ENCODE measurements at regions not wholly inside any gene's neighbourhood (a gene's known extent, or its start where the extent isn't known, plus 50 kb on each side); places are given as distances from the start of the nearest gene placed in this dataset.

DNA sequence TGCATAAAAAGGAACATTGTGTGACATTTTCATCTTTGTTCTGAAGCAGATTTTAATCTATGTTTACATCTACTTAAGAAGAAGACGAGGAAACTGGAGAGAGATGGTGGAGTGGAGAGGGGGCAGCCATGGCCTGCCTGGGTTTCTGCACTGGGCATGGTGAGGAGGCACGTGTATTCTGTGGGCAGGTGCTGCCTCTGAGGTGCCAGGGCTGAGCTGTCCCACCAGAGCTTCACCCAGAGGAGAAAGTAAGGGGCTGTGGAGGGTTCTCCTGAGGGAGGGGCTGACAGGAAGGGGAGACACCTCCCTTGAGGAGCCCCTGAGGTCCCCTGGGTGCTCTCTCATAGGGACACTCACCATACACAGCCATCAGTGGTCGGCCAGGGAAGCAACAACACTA, 372.4 kb upstream of the OR4E1 start:
- no peaks in the 10 kb centered on the region for H3K27me3 Mint-ChIP-seq (ENCODE audit: unreplicated experiment)
- H3K4me1 Mint-ChIP-seq (ENCODE audit: unreplicated experiment): peaks cover 2% of the 10 kb centered on the region
- no peaks in the 10 kb centered on the region for H3K36me3 Mint-ChIP-seq (ENCODE audit: low read depth, unreplicated experiment)

DNA sequence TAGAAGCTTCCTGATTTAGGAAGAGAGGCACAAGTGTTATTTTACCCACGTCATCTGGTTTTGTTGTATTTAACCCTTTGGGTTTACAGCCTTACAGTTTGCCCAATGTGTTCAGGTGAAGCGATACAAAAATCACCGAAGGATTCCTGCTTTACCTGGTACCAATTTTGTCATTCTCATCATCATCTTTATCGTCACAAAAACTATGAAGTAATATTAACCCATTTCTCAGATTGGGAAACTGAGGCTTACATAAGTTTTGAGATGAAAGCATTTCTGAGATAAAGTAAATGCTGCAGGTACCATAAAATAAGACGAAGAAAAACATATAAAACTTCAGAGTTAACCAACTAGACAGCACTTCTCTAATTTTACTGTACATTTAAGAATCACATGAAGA, 370.6 kb upstream of the OR4E1 start:
- Mint-ChIP-seq H3K27me3 (ENCODE audit: unreplicated experiment) (no peaks in the 10 kb centered on the region), H3K36me3 (ENCODE audit: low read depth, unreplicated experiment) (no peaks in the 10 kb centered on the region), H3K27ac (ENCODE audit: unreplicated experiment) (no peak overlapping the region), H3K9me3 (ENCODE audit: unreplicated experiment) (no peaks in the 10 kb centered on the region), H3K4me1 (ENCODE audit: unreplicated experiment) (peaks cover 2% of the 10 kb centered on the region), H3K4me3 (ENCODE audit: unreplicated experiment) (no peak overlapping the region)
- DNase-seq (ENCODE audit: low spot score): no peak
- TF ChIP-seq, protein P1, sequence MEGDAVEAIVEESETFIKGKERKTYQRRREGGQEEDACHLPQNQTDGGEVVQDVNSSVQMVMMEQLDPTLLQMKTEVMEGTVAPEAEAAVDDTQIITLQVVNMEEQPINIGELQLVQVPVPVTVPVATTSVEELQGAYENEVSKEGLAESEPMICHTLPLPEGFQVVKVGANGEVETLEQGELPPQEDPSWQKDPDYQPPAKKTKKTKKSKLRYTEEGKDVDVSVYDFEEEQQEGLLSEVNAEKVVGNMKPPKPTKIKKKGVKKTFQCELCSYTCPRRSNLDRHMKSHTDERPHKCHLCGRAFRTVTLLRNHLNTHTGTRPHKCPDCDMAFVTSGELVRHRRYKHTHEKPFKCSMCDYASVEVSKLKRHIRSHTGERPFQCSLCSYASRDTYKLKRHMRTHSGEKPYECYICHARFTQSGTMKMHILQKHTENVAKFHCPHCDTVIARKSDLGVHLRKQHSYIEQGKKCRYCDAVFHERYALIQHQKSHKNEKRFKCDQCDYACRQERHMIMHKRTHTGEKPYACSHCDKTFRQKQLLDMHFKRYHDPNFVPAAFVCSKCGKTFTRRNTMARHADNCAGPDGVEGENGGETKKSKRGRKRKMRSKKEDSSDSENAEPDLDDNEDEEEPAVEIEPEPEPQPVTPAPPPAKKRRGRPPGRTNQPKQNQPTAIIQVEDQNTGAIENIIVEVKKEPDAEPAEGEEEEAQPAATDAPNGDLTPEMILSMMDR (IDR thresholded peaks at IDR 0.05; ENCODE audit: unreplicated experiment): no peak

More for the DNA sequence above, 372.4 kb upstream of the OR4E1 start:
- TF ChIP-seq, protein P1 (IDR thresholded peaks at IDR 0.05; ENCODE audit: unreplicated experiment): no peak
- Mint-ChIP-seq H3K9me3 (ENCODE audit: unreplicated experiment) (no peaks in the 10 kb centered on the region), H3K27ac (ENCODE audit: unreplicated experiment) (peak overlapping the region; percentile 11), H3K4me3 (ENCODE audit: unreplicated experiment) (no peak overlapping the region)
- DNase-seq (ENCODE audit: low spot score): no peak

DNA sequence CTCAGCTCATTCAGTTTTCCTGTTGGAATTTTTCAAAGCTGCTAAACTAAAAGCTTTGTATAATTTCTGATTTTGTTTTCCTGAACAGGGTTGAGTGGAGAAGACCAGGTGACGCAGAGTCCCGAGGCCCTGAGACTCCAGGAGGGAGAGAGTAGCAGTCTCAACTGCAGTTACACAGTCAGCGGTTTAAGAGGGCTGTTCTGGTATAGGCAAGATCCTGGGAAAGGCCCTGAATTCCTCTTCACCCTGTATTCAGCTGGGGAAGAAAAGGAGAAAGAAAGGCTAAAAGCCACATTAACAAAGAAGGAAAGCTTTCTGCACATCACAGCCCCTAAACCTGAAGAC, 367.1 kb upstream of the OR4E1 start:
- no peak for DNase-seq (ENCODE audit: low spot score)
- H3K4me3 Mint-ChIP-seq (ENCODE audit: unreplicated experiment): no peak overlapping the region
- TF ChIP-seq, protein P1 (IDR thresholded peaks at IDR 0.05; ENCODE audit: unreplicated experiment): no peak
- H3K4me1 Mint-ChIP-seq (ENCODE audit: unreplicated experiment): no peaks in the 10 kb centered on the region
- no peaks in the 10 kb centered on the region for H3K27me3 Mint-ChIP-seq (ENCODE audit: unreplicated experiment)
- no peak overlapping the region for H3K27ac Mint-ChIP-seq (ENCODE audit: unreplicated experiment)
- no peaks in the 10 kb centered on the region for H3K9me3 Mint-ChIP-seq (ENCODE audit: unreplicated experiment)
- H3K36me3 Mint-ChIP-seq (ENCODE audit: low read depth, unreplicated experiment): no peaks in the 10 kb centered on the region

DNA sequence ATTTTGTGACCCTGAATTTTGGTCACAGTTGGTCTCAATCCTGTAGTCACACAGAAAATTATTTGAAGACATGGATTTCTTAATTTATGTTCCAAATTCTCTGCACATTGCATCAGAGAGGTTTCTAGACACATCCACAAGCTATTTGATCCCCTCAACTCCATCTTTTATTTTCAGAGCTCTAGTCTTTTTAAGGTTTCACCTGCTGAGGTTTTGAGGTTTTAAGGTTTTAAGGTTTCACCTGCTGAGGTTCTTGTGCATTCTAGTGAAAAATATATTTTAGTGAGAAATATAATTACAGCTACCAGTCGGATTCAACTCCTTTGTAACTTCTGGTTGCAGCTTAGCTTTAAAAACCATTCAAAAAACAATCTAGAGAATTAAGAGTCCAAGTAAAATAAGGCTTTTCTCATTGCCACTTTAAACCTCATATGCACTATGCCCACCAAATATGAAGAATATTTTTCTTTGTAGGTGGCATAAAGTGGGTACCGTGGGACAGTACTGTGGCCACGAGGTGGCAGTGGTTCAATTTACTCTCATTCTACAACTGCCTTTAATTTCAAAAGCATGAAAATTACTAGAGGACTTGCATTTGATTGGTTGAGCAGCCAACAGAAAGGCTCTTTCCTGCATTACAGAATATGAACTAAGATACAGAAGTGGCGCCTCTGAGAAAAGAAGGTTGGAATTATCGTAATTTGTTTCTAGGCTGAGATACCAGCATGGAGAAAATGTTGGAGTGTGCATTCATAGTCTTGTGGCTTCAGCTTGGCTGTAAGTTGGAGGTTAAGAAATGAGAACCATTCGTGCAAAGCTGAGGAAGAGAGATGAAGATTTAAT, 366.5 kb upstream of the OR4E1 start:
- no peaks in the 10 kb centered on the region for H3K36me3 Mint-ChIP-seq (ENCODE audit: low read depth, unreplicated experiment)
- H3K9me3 Mint-ChIP-seq (ENCODE audit: unreplicated experiment): no peaks in the 10 kb centered on the region
- H3K27me3 Mint-ChIP-seq (ENCODE audit: unreplicated experiment): no peaks in the 10 kb centered on the region
- TF ChIP-seq, protein P1 (IDR thresholded peaks at IDR 0.05; ENCODE audit: unreplicated experiment): peak; percentile 53
- no peak overlapping the region for H3K4me3 Mint-ChIP-seq (ENCODE audit: unreplicated experiment)
- peak; percentile 7 for DNase-seq (ENCODE audit: low spot score)
- no peak overlapping the region for H3K27ac Mint-ChIP-seq (ENCODE audit: unreplicated experiment)
- H3K4me1 Mint-ChIP-seq (ENCODE audit: unreplicated experiment): no peaks in the 10 kb centered on the region

DNA sequence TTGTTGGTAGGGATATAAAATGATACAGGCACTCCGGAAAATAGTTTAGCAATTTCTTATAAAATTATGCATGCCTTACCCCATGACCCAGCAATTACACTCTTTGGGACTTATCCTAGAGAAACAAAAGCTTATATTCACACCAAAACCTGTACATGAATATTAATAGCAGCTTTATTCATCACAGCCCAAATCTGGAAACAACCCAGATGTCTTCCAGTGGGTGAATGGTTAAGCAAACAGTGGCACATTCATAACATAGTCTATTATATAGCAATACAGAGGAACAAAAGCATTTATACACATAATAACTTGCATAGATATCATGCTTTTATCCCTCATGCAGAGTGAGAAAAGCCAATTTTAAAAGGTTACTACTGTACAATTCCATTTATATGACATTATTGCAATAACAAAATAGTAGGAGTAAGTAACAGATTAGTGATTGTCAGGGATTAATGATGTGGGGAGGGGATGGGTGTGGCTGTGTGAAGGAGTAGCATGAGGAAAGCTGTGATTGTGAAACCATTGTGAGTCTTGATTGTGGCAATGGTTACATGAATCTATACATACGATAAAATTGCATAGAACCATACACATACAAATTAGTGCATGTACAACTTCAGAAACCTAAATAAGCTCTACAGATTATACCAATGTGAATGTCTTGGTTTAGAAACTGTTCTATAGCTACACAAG, 363.1 kb upstream of the OR4E1 start:
- no peaks in the 10 kb centered on the region for H3K4me1 Mint-ChIP-seq (ENCODE audit: unreplicated experiment)
- H3K9me3 Mint-ChIP-seq (ENCODE audit: unreplicated experiment): no peaks in the 10 kb centered on the region
- DNase-seq (ENCODE audit: low spot score): no peak
- peaks cover 2% of the 10 kb centered on the region for H3K27me3 Mint-ChIP-seq (ENCODE audit: unreplicated experiment)
- H3K4me3 Mint-ChIP-seq (ENCODE audit: unreplicated experiment): no peak overlapping the region
- TF ChIP-seq, protein P1 (IDR thresholded peaks at IDR 0.05; ENCODE audit: unreplicated experiment): no peak
- H3K27ac Mint-ChIP-seq (ENCODE audit: unreplicated experiment): no peak overlapping the region
- no peaks in the 10 kb centered on the region for H3K36me3 Mint-ChIP-seq (ENCODE audit: low read depth, unreplicated experiment)
